NCI-H2171 (cell line): ENCODE measurements at regions not wholly inside any gene's neighbourhood (a gene's known extent, or its start where the extent isn't known, plus 50 kb on each side); places are given as distances from the start of the nearest gene placed in this dataset.

Experiments used
- DNase-seq: peaks from one replicate; lab custom pipeline; 2025; lab: John Stamatoyannopoulos, UW

DNA sequence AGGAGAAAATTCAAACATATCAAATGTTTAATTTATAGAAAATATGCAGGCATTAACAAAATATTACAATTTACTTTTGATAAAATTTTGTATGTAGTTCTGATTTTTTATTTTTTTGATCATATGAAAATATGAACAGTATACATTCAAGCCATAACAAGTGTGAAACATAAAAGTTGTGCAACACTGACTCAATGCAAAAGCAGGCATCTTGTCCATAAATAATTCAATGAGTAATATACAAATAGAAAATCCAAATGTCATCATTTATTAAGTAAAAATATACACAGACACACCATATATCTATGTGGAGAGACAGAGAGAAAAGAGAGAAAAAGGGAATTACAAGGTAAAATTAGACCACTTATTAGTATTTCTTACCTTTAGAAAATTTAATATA is 1183.9 kb downstream of the SLITRK1 start:
- DNase-seq = no peak

DNA sequence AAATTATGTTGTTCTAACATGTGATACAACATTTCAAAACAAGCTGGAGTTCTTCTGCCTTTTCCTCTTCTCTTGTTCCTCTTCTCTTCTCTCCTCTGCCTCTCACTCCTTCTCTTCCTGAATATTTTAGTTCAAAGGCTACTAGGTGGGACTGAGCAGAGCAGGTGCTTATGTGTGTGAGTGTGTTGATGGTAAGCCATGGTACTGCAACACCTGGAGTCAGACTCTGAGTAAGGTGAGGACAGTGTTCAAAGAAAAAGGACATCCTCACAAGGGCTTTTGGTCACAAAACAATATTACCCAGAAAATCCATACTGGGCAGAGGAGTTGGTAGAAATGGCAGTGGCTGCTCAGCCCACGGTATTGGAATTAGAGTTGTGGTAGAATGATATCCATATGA is 1188.7 kb downstream of the SLITRK1 start:
- DNase-seq = no peak

DNA sequence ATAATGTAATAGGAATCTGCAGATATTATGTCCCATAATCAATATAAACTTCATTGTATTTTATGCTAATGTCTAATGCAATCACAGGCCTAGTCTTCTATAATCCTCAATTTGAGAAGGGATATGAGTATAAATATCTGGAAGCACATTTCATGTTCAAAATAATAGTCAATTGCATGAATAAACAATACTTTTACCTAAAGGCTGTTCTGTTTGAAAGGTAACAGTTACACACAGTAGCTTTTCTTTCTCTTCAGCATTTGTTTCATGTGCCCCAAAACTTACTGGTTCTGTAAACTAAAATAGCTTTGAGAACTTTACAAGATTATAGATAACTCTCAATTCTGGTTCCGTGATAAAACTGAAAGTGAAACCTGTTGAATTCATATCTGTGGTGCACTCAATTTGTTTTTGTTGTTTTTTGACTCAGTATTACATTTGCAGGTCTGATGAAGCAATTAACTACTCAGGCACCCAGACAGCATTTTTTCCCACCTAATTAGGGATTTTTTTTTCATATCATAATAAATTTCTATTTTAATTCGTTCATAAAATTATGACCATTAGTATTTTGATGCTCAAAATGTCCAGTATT is 1193.8 kb downstream of the SLITRK1 start:
- no peak for DNase-seq

DNA sequence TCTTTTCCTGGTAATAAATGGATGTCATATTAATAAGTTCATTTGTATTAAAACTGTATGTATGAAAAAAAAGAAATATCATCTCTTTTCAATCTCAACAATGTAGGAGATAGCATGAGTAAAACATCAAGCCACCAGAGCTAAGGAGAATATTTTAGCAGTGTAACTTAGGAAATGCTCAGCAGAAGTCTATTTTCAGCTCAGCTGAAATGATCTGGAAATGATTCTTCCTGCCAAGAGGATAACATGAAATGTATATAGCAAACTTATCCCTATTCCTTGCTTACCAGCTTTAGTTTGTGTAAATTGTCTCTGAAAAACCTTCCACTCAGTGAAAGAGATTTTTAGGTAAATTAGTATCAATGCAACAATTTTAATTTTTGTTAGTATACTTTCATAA is 1194.4 kb downstream of the SLITRK1 start:
- no peak for DNase-seq

DNA sequence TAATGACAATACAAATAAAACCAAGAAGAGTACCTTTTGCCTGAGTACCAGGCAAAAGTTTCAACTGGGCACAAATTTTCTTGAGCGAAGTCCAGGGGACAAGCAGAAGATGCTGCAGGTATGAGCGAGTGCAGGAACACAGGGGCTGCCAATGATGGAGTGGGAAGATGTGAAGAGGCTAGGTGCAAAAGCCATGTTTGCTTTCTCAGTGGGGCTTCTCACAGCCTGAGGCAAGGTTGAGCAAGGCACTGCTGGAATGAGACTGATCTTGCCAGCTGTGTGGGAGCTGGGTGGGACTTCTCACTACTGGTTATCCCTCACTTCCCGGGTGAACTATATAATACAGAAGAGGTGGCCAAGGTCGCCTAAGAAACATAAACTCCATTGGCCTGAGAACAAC is 1200.7 kb downstream of the SLITRK1 start:
- no peak for DNase-seq

DNA sequence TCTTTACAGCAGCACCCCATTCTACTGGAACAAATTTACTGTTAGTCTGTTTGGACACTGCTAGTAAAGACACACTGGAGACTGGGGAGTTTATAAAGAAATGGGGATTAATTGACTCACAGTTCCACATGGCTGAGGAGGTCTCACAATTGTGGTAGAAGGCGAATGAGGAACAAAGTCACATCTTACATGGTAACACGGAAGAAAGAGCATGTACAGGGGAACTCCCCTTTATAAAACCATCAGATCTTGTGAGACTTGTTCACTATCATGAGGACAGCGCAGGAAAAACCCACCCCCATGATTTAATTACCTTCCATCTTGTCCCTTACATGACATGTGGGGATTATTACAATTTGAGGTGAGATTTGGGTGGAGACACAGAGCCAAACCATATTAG is 1204.2 kb downstream of the SLITRK1 start:
- DNase-seq = no peak

DNA sequence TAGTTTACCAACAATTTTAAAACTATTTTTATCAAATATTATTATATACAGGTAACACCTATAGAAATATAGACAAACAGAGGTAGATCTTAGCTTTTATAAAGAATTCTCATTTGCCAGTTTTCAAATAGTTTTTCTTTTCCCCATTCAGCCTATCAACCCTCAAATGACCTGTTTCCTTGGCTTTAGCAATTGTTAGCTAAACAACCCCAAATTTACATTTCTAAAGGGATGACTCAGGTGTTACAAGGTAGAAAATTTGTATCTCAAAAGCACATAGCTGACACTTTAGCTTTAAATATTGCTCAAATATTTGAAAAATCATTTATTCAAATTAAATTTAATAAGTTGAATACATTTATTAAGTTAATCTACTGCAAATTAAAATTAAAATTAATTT is 1207.2 kb downstream of the SLITRK1 start:
- DNase-seq = no peak

DNA sequence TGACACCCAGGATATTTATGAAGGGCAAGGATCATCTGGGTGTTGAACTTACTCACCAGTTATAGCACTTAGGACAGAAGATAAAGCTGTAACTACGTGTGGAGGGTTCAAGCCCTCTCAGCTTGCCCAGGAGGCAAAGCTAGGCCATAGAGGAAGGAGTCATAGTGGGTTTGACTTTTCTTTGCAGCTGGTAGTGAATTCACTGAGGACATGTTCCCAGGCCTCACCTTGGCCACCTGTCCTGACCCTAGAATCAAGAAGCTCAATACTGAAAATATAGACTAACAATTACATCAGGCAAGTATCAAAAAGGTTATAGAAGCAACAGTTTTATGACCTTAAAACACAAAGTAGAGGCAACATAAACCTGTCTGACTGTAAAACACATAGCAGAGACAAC is 1207.7 kb downstream of the SLITRK1 start:
- DNase-seq = no peak

DNA sequence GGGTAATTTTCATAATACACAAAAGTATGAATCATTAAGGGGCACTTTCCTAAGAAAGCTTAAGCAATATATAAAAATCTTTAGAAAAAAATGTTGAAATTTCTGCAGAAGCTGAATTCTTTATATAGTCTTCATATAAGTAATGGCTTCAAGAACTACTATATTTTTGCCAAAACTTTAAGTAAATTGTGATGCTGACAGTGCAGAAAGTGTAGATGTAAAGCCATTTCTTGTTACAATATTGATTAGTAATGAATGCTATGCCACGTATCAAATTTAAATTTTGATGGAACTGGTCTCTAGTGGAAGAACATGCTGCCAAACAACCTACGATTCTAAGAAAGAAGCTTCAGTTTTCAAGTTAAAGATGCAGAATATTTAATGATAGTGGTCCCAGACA is 1210.0 kb downstream of the SLITRK1 start:
- no peak for DNase-seq

DNA sequence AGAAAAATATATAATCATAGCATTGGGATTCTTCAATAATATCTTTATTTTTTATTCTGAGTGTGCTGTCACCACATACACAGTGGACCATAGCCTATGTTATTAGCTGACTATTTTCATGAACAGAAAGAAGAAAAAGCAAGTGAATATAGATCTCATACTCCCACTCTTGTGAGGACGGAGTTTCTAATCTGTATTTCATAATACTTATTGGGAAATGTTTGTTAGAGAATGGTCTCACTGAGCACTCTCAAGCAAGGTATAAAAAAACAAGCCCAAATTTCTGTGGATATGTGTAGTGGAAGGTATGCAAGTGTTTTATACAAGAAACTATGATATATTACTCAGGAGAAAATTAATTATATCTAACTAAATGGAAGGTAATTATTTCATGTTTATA is 1218.1 kb downstream of the SLITRK1 start:
- DNase-seq = no peak

DNA sequence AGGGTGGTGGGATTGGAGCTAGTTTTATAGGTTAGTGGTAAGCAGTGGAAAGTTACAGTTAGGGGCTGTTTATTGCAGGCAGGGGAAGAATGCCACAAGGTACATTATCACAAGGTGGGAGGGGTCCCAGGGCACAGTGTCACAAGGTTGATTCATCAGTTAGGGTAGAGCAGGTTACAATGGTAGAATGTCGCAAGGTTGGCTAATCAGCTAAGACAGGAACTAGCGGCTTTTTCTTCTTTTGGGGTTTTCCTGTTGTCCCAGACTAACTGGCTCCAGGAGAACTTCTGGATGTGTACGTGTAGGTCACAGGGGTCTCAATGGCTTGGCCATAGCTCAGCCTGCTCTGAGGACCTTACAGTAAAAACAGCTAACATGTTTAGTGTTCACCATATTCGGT is 1221.1 kb downstream of the SLITRK1 start:
- no peak for DNase-seq

DNA sequence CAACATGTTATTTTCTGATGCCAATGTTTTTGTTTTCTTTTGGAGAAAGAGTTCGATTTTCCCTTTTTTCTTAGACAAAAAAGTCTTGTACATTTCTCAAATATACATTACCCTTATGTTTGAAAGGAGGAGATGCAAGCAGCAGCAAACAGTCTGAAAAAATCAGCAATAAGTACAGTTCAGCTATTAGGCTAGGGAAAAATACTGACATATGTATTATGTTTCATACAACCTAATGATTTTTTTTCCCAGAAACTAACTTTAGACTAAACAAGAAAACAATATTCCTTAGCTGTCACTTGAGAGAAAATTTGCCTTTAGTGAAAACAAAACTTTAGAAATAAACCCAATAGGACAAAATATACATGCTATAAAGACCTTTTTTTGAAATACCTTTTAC is 1223.5 kb downstream of the SLITRK1 start:
- DNase-seq = no peak

DNA sequence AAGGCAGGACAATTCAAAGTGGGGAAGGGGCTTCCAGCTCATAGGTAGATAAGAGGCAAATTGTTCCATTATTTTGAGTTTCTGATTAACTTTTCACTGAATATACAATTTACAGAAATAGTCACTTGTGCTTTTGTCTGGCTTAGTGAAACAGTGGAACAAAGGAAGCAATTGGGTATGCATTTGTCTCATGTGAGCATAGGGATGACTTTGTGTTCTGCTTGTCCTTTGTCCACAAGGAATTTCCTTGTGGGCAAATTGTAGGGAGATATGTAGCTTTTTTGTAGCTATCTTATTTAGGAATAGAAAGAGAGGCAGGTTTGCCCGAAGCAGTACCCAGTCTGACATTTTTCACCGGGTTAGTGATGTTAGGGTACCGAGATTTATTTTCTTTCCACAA is 1224.8 kb downstream of the SLITRK1 start:
- DNase-seq = no peak

DNA sequence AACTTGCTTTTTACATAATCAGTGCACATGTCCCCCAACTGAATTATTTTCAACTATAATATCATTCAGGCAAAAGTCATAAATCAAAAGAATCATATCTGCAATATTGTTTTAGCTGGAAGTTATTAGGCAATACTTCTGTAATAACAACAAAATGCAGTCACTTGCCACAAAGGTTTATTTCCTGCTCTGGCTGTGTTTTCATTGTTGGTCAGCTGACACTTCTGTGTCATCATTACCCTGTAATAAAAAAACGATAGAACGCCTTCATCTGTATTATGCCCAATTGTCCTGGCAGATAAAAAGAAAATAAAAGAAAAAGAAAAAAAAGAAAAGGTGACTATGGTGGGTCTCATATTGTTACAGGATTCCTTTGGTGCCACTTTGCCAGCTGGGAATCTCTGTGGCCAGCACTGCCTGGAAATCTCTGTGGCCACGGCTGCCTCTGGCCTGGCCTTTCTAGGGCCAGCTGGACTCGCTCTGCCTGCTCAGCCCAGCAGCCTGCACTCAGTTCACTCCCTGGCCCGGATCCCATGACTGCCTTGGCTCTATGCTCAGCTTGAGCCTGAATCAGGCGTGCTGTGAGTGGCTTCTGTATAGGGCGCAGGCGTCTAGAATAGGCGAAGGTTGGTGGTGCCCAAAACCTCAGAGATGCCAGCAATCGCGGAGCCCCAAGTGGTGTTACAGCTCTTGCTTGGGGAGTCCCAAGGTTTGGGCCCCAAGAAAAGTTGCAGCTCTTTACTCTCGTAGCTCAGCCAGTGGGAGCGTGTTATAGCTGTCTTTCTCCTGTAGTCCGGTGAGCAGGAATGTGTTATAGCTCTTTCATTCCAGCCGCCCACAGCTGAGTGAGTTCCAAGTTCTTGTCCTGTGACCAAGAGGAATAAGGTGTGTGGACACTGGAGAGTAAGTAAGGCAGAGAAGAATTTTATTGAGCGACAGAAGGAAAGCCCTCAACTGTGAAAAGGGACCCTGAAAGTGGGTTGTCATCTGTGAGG is 1227.1 kb downstream of the SLITRK1 start:
- no peak for DNase-seq

DNA sequence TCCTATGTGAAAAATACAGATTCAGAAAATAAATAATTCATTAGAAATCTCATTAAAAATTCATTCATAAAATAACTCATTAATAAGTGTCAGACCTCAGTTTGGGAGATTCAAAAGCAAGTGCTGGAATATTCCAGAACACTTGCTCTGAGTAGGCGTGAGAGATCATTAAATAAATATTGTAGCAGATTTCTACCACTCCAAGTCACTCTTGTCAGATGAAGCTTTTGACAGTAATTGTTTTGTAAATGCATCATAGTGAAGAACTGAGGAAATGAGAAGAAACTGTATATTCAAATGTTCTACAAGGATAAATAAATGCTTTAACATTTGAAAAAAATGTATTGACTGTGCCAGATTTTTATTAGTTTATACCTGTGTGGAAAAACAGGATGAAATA is 1228.1 kb downstream of the SLITRK1 start:
- no peak for DNase-seq

DNA sequence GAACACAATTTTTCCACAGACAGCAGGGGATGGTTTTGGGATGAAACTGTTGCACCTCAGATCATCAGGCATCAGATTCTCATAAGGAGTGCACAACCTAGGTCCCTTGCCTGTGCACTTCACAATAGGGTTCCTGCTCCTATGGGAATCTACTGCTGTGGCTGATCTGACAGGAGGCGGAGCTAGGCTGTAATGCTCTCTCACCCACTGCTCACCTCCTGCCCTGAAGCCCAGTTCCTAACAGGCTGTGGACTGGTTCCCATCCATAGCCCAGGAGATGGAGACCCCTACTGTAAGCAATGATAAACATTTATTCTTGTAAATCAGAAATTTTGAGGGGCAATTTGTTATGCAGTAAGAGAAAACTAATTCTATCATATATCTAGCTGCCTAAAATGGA is 1234.7 kb downstream of the SLITRK1 start:
- no peak for DNase-seq

DNA sequence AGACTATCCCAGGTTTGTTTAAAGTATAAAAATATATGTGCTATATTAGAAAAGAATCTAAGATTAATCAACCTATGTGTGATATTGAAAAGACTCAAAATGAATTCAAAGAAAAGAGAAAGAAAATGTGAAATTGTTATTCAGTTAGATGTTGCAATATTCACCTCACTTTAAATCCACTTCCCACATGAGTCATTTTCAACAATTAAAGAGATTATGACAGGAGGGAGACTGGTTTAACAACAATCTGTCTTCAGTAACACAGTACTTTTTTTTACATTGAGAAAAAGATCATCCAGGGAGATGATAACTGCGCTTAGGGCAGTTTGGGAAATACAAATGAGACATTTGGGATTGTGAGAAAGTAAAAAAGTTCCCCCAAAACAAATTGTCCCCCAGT is 1246.2 kb downstream of the SLITRK1 start:
- no peak for DNase-seq

DNA sequence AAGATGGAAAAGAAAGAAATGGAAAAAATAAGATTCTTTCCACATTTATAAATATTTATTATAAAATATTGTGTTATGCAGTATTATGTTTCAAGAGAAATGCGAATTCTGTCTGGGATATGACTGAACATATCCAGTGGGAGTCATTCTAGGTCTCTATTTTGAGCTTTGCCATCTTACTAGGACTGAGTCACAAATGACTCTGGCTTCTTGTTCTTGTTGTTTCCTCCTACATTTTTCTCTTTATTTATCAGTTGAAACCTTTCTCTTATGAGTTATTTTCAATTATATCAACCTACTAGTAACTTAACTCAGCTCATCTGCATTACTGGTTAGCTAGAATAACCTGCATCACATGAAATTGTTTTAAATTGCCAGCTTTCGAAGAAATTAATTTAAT is 1247.3 kb downstream of the SLITRK1 start:
- no peak for DNase-seq

DNA sequence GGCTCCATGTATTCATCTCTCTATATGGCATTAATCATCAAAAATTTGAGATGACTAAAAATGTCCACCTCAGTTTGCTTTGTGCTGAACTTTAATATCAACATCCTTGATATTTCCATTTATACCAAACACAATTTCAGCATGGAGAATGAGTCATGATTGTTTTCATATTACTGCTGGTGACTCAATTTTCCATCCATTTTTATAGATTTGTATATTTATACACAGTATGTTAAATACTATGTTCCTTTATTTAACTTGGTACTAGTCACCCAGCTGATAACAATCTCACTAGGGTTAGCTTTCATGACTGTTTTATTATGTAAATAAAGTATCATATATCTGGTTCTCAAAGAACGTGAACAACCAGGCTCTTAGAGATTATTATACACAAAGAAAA is 1255.1 kb downstream of the SLITRK1 start:
- no peak for DNase-seq

DNA sequence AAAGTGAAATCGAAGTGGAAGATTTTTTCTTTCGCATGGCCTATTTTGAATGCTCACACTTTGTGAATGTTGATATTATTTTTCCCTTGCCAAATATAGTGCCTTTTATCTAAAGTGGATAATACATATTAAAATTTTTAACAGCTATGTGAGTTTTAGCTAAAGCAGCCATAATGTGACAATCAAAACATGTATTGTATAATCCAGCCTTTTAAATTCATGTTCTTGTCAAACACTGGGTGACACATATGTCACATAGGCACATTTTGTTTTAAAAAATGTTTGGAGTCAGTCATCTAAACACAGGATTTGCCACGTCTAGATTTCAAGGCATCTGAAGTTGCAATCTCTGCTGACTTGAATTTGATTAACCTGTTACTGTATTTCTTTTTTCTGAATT is 1256.6 kb downstream of the SLITRK1 start:
- no peak for DNase-seq

DNA sequence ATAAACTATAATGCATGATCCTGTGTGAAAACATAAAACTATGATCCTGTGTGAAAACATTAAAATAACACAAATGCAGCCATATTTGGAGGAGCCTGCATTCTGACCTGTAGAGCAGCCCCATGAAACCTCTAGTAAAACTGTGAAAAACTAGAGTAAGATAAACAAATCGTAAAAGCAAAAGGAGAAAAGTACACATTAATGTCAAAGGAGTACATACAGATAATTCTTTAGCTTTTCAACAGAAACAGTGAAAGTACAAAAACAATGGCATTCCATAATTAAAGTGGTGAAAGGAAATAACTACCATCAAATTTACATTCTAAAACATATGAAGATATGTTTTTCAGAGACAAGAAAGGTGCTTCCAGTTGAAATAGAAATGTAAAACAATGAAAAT is 1267.2 kb downstream of the SLITRK1 start:
- DNase-seq = no peak

DNA sequence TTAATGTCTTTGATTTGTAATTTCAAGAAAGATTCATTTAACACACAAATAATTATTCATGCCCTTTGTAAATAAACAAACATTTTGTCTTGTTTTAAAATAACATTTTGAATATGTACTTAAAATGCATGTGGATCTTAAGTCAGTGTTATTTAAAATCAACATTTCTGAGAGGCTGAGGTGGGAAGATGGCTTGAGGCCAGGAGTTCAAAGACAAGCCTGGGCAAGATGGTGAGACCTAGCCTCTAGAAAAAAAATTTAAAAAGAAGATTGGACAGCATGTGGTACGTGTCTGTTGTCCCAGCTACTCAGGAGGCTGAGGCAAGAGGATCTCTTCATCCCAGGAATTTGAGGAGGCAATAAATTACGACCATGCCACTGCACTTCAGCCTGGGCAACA is 1268.2 kb downstream of the SLITRK1 start:
- no peak for DNase-seq

DNA sequence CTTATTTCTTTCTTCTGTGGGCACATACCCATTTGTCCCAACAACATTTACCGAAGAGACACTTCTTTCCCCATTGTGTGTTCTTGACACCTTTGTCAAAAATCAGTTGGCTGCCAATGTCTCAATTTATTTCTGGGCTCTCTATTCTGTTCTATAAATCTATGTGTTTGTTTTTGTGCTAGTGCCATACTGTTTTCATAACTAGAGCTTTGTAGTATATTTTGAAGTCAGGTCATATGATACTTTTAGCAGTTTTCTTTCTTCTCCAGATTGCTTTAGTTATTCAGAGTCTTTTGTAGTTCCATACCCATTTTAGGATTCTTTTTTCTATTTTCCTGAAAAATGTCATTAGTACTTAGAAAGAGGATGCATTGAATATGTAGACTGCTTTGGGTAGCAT is 1276.3 kb downstream of the SLITRK1 start:
- no peak for DNase-seq

DNA sequence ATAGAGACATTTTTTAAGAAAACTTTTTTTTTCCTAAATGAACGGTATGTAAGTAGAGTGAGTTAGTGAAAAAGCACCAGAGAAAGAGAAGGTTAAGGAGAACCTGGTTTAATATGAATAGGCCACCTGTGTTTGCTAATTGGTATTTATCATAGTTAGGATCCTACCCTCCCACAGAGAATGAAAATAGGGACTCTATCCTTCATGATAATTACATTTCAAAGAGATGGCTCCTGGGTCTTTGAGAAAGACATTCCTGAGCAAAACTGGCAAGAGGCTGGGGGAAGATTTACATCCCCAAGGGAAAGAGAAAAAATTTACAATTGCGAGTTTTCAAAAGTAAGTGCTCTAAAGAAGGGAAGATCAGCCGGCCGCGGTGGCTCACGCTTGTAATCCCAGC is 1284.5 kb downstream of the SLITRK1 start:
- DNase-seq = no peak
